ENCODE measurements at regions not wholly inside any gene's neighbourhood (a gene's known extent, or its start where the extent isn't known, plus 50 kb on each side); places are given as distances from the start of the nearest gene placed in this dataset.

DNA sequence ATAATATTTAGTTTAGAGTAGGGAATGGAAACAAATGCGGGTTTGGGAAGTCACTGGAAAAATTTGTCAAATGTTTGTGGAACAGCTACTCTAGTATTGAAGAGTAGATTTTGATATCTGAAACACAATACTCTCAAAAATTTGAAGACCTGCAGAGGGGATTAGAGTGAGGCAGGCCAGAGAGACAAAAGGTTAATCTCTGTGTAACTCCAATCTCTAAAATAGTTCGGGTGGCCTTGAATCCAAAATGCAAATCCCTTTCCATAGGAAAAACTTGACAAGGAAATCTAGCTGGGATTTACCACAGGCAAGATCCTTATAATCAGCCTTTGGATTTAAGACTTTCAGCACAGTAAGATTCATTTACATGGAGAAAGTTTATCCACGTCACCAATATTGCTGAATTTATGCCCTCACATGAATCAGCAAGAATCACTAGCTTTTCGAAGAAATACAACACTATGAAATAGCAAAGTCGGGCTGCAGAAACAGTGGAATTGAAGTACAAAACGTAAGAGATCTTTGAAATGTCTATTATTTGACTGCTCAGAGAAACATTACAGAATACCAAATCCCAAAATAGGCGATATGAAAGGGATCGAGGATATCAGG is 423.7 kb upstream of the ZNF804A start:
- ChIA-PET CTCF (ENCODE audit: low intra/inter-chr PET ratio) (no interaction called here), POLR2A (no interaction called here)
- no peaks in the 10 kb centered on the region for H3K27me3 ChIP-seq (ENCODE audit: control insufficient read depth in 2 of 2, insufficient read depth in 2 of 2, low read length in 2 of 2)
- H2AFZ ChIP-seq (ENCODE audit: low read depth, low read length), result peak overlapping the region; percentile 48; the same call in 1 of the 2 replicates
- in situ Hi-C loops (cut with MboI), result no loop called here
- no TSS peak for BruUV-seq (replicated peaks)
- DNase-seq (ENCODE audit: extremely low read depth in 1 of 4, low spot score in 3 of 4) (no peak), FAIRE-seq (peak; percentile 40), ATAC-seq (peak; percentile 65)
- H3K79me2 ChIP-seq (ENCODE audit: control insufficient read depth, insufficient read depth, low read length), result no peaks in the 10 kb centered on the region
- intact Hi-C loops (cut with micrococcal nuclease), result no loop called here
- H3K4me1 ChIP-seq (replicated peaks in 1 of 2; ENCODE audit: control insufficient read depth in 2 of 2, insufficient read depth in 2 of 2, low read length in 2 of 2), result no peaks in the 10 kb centered on the region
- 6% methylated on average over 8 of the region's 8 CpGs for WGBS (ENCODE audit: insufficient coverage, low coverage, missing lambda C conversion rate)
- no peak overlapping the region for H3K4me2 ChIP-seq (ENCODE audit: insufficient read depth, low read length)
- H3K27ac ChIP-seq (ENCODE audit: extremely low read depth, low read depth, low read length), result peak overlapping the region; percentile 41; the same call in 1 of the 3 replicates
- H4K20me1 ChIP-seq (replicated peaks; ENCODE audit: control insufficient read depth, insufficient read depth, low read length), result no peaks in the 10 kb centered on the region
- no peak overlapping the region for H3K9ac ChIP-seq (ENCODE audit: insufficient read depth in 1 of 2, low read depth in 2 of 2, low read length in 2 of 2)
- H3K4me3 ChIP-seq, result no peak overlapping the region
- no peaks in the 10 kb centered on the region for H3K9me1 ChIP-seq (ENCODE audit: control insufficient read depth, insufficient read depth, low read length)
- H3K36me3 ChIP-seq (ENCODE audit: control insufficient read depth, insufficient read depth, low read length), result no peaks in the 10 kb centered on the region
- H3K9me3 ChIP-seq (replicated peaks; ENCODE audit: control insufficient read depth, insufficient read depth, low read depth, low read length), result no peaks in the 10 kb centered on the region
- TF ChIP-seq, protein P1, sequence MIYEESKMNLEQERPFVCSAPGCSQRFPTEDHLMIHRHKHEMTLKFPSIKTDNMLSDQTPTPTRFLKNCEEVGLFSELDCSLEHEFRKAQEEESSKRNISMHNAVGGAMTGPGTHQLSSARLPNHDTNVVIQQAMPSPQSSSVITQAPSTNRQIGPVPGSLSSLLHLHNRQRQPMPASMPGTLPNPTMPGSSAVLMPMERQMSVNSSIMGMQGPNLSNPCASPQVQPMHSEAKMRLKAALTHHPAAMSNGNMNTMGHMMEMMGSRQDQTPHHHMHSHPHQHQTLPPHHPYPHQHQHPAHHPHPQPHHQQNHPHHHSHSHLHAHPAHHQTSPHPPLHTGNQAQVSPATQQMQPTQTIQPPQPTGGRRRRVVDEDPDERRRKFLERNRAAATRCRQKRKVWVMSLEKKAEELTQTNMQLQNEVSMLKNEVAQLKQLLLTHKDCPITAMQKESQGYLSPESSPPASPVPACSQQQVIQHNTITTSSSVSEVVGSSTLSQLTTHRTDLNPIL (CRISPR knock-in tag; IDR thresholded peaks at IDR 0.05), result no peak
- no peak for TF ChIP-seq KLF6 (CRISPR knock-in tag; IDR thresholded peaks at IDR 0.05; ENCODE audit: borderline replicate concordance)
- no peak for TF ChIP-seq MYNN (IDR thresholded peaks at IDR 0.05)
- TF ChIP-seq MYNN (CRISPR knock-in tag; IDR thresholded peaks at IDR 0.05), result no peak
- TF ChIP-seq RBM34 (IDR thresholded peaks at IDR 0.05; ENCODE audit: borderline replicate concordance, insufficient read depth, low read length), result no peak
- TF ChIP-seq CHAMP1 (IDR thresholded peaks at IDR 0.05), result no peak
- no peak for TF ChIP-seq KLF10 (CRISPR knock-in tag; IDR thresholded peaks at IDR 0.05)
- no peak for TF ChIP-seq XRCC5 (IDR thresholded peaks at IDR 0.05; ENCODE audit: low read depth, low read length)
- no peak for TF ChIP-seq CSDE1 (IDR thresholded peaks at IDR 0.05)
- TF ChIP-seq GABPB1 (CRISPR knock-in tag; IDR thresholded peaks at IDR 0.05), result no peak
- no peak for TF ChIP-seq ZNF143 (CRISPR knock-in tag; IDR thresholded peaks at IDR 0.05)
- TF ChIP-seq CBX8 (IDR thresholded peaks at IDR 0.05; ENCODE audit: borderline replicate concordance, extremely low read depth, low read depth, low read length, poor library complexity, severe bottlenecking), result no peak
- no peak for TF ChIP-seq HDAC3 (IDR thresholded peaks at IDR 0.05; ENCODE audit: borderline replicate concordance, partially characterized antibody)
- TF ChIP-seq, protein P2, sequence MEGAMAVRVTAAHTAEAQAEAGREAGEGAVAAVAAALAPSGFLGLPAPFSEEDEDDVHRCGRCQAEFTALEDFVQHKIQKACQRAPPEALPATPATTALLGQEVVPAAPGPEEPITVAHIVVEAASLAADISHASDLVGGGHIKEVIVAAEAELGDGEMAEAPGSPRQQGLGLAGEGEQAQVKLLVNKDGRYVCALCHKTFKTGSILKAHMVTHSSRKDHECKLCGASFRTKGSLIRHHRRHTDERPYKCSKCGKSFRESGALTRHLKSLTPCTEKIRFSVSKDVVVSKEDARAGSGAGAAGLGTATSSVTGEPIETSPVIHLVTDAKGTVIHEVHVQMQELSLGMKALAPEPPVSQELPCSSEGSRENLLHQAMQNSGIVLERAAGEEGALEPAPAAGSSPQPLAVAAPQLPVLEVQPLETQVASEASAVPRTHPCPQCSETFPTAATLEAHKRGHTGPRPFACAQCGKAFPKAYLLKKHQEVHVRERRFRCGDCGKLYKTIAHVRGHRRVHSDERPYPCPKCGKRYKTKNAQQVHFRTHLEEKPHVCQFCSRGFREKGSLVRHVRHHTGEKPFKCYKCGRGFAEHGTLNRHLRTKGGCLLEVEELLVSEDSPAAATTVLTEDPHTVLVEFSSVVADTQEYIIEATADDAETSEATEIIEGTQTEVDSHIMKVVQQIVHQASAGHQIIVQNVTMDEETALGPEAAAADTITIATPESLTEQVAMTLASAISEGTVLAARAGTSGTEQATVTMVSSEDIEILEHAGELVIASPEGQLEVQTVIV (CRISPR knock-in tag; IDR thresholded peaks at IDR 0.05; ENCODE audit: borderline replicate concordance), result no peak
- no peak for TF ChIP-seq PHF21A (IDR thresholded peaks at IDR 0.05; ENCODE audit: borderline replicate concordance, low read depth)
- no peak for TF ChIP-seq BRD9 (IDR thresholded peaks at IDR 0.05; ENCODE audit: low read depth, partially characterized antibody)
- peak; percentile 61 for TF ChIP-seq C11orf30 (IDR thresholded peaks at IDR 0.05; ENCODE audit: low read depth)
- TF ChIP-seq RBM39 (optimal IDR thresholded peaks at IDR 0.05; ENCODE audit: low read depth, low read length), result no peak
